GM12878 (cell line): ENCODE measurements at regions not wholly inside any gene's neighbourhood (a gene's known extent, or its start where the extent isn't known, plus 50 kb on each side); places are given as distances from the start of the nearest gene placed in this dataset.

Experiments used
- BACH1 ChIP-seq: fragments of 450-650 bp; IDR thresholded peaks from 2 replicates; pipeline ENCODE4 v1.6.1; 2017; ENCODE audit warnings: mild to moderate bottlenecking, borderline replicate concordance
- FOS ChIP-seq: IDR thresholded peaks from 3 replicates; pipeline ENCODE4 v1.6.1; 2011; ENCODE audit warnings: borderline replicate concordance; ENCODE audit not compliant: insufficient read length; ENCODE audit errors: extremely low read depth
- FOXK2 ChIP-seq: fragments of 450-650 bp; IDR thresholded peaks from 2 replicates; pipeline ENCODE4 v1.6.1; 2017; ENCODE audit warnings: mild to moderate bottlenecking, moderate library complexity
- POLR2AphosphoS5 ChIP-seq: IDR thresholded peaks from 2 replicates; pipeline ENCODE4 v1.6.1; 2011; ENCODE audit warnings: mild to moderate bottlenecking, low read length, inconsistent platforms
- RFX5 ChIP-seq: IDR thresholded peaks from 2 replicates; pipeline ENCODE4 v1.6.1; 2011; ENCODE audit warnings: low read depth, low read length, improper control_type of control experiment
- SIN3A ChIP-seq: IDR thresholded peaks from 2 replicates; pipeline ENCODE4 v1.6.1; 2012; ENCODE audit warnings: low read depth, low read length, improper control_type of control experiment
- SMC3 ChIP-seq: IDR thresholded peaks from 2 replicates; pipeline ENCODE4 v1.6.1; 2011; ENCODE audit warnings: low read length, improper control_type of control experiment, borderline replicate concordance
- TF ChIP-seq, protein P1 (sequence below), 3 experiments: IDR thresholded peaks in 2 of 3; conservative IDR thresholded peaks in 1 of 3; 2 replicates each; pipeline ENCODE4 v1.5.1; 2011; ENCODE audit warnings: low read depth in 3 of 3, low read length in 3 of 3, mild to moderate bottlenecking in 3 of 3, control low read depth in 2 of 3, moderate library complexity in 2 of 3, inconsistent platforms in 1 of 3, mixed read lengths in 1 of 3; ENCODE audit not compliant: control insufficient read depth in 2 of 3, insufficient read depth in 1 of 3; ENCODE audit errors: extremely low read depth in 1 of 3

DNA sequence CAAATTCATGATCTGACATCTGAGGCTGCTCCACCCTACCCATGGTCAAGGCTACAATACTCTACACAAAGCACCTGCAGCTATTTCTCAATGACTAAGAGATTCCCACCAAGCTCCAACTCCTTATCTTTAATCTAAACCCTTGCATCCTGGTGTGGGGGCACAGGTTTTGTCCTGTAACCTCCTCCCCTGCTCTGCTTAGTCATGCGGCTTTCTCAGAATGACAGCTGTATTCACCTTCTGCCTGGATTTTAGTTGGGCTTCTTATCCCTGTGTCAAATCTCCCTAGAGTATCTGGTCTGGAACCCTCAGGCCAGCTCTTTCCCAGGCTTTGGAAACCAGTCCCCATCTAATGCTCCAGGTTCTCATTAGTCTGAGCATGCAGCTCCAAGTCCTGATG, 159.0 kb downstream of the BARHL2 start:
- no peak for TF ChIP-seq SIN3A
- TF ChIP-seq RFX5, result no peak
- TF ChIP-seq, protein P1, sequence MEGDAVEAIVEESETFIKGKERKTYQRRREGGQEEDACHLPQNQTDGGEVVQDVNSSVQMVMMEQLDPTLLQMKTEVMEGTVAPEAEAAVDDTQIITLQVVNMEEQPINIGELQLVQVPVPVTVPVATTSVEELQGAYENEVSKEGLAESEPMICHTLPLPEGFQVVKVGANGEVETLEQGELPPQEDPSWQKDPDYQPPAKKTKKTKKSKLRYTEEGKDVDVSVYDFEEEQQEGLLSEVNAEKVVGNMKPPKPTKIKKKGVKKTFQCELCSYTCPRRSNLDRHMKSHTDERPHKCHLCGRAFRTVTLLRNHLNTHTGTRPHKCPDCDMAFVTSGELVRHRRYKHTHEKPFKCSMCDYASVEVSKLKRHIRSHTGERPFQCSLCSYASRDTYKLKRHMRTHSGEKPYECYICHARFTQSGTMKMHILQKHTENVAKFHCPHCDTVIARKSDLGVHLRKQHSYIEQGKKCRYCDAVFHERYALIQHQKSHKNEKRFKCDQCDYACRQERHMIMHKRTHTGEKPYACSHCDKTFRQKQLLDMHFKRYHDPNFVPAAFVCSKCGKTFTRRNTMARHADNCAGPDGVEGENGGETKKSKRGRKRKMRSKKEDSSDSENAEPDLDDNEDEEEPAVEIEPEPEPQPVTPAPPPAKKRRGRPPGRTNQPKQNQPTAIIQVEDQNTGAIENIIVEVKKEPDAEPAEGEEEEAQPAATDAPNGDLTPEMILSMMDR (IDR thresholded peaks at IDR 0.05 in 2 of 3, conservative IDR thresholded peaks at IDR 0.05 in 1 of 3; ENCODE audit: control insufficient read depth in 2 of 3, extremely low read depth in 1 of 3, insufficient read depth in 1 of 3, low read depth in 3 of 3, low read length in 3 of 3), result no peak
- no peak for TF ChIP-seq FOXK2
- no peak for TF ChIP-seq POLR2AphosphoS5
- no peak for TF ChIP-seq FOS
- no peak for TF ChIP-seq BACH1
- TF ChIP-seq SMC3, result no peak
